GM12878 (cell line): ENCODE measurements at regions not wholly inside any gene's neighbourhood (a gene's known extent, or its start where the extent isn't known, plus 50 kb on each side); places are given as distances from the start of the nearest gene placed in this dataset.

ENCODE experiments used
- BCLAF1 ChIP-seq: fragments of 450-650 bp; IDR thresholded peaks from 2 replicates; pipeline ENCODE4 v1.6.1; 2017; ENCODE audit warnings: antibody characterized with exemption, mild to moderate bottlenecking, moderate library complexity
- CEBPZ ChIP-seq: fragments of 150-350 bp; IDR thresholded peaks from 2 replicates; pipeline ENCODE4 v1.6.1; 2016; ENCODE audit warnings: low read depth, low read length
- E2F4 ChIP-seq: IDR thresholded peaks from 2 replicates; pipeline ENCODE4 v1.6.1; 2012; ENCODE audit warnings: low read depth, low read length, improper control_type of control experiment
- GABPA ChIP-seq: IDR thresholded peaks from 2 replicates; pipeline ENCODE4 v1.6.1; 2014; ENCODE audit warnings: antibody characterized with exemption, low read depth, mild to moderate bottlenecking, inconsistent platforms
- KLF5 ChIP-seq: fragments of 450-650 bp; IDR thresholded peaks from 2 replicates; pipeline ENCODE4 v1.6.1; 2014; ENCODE audit warnings: mild to moderate bottlenecking; ENCODE audit not compliant: partially characterized antibody
- MEF2A ChIP-seq: IDR thresholded peaks from 2 replicates; pipeline ENCODE4 v1.6.1; 2011; ENCODE audit warnings: low read depth, mild to moderate bottlenecking, low read length, moderate library complexity; ENCODE audit not compliant: insufficient read depth
- PBX3 ChIP-seq: IDR thresholded peaks from 2 replicates; pipeline ENCODE4 v1.6.1; 2011; ENCODE audit warnings: mild to moderate bottlenecking, low read depth, low read length, moderate library complexity; ENCODE audit not compliant: insufficient replicate concordance
- POLR2A ChIP-seq: IDR thresholded peaks from 2 replicates; pipeline ENCODE4 v1.6.1; 2011; ENCODE audit warnings: low read depth, mild to moderate bottlenecking, low read length
- POLR2AphosphoS2 ChIP-seq: IDR thresholded peaks from 2 replicates; pipeline ENCODE4 v1.6.1; 2011; ENCODE audit warnings: low read depth, mild to moderate bottlenecking, low read length, improper control_type of control experiment, moderate library complexity
- SMAD1 ChIP-seq: fragments of 450-650 bp; IDR thresholded peaks from 2 replicates; pipeline ENCODE4 v1.6.1; 2018; ENCODE audit warnings: mild to moderate bottlenecking, low read depth; ENCODE audit not compliant: partially characterized antibody
- TCF12 ChIP-seq: IDR thresholded peaks from 2 replicates; pipeline ENCODE4 v1.6.1; 2011; ENCODE audit warnings: low read depth, mild to moderate bottlenecking, low read length
- TCF7 ChIP-seq: IDR thresholded peaks from 2 replicates; pipeline ENCODE4 v1.6.1; 2014; ENCODE audit warnings: antibody characterized with exemption, borderline replicate concordance
- USF1 ChIP-seq: IDR thresholded peaks from 2 replicates; pipeline ENCODE4 v1.6.1; 2011; ENCODE audit warnings: borderline replicate concordance, low read depth, mild to moderate bottlenecking, moderate library complexity, mixed read lengths, low read length; ENCODE audit not compliant: insufficient read depth; ENCODE audit errors: extremely low read length
- WRNIP1 ChIP-seq: IDR thresholded peaks from 2 replicates; pipeline ENCODE4 v1.6.1; 2011; ENCODE audit warnings: low read depth, low read length, improper control_type of control experiment, borderline replicate concordance
- ZBTB40 ChIP-seq: fragments of 450-650 bp; IDR thresholded peaks from 2 replicates; pipeline ENCODE4 v1.6.1; 2016; ENCODE audit warnings: mild to moderate bottlenecking, moderate library complexity, borderline replicate concordance
- ZNF207 ChIP-seq: fragments of 450-650 bp; IDR thresholded peaks from 2 replicates; pipeline ENCODE4 v1.6.1; 2014; ENCODE audit warnings: antibody characterized with exemption, mild to moderate bottlenecking, borderline replicate concordance

GRCh38 chr14:71554323-71554722 is 377.9 kb upstream of the RGS6 start (continued):
- TF ChIP-seq POLR2AphosphoS2: no peak
- no peak for TF ChIP-seq PBX3
- TF ChIP-seq WRNIP1: no peak
- no peak for TF ChIP-seq ZNF207
- no peak for TF ChIP-seq MEF2A
- no peak for TF ChIP-seq ZBTB40
- TF ChIP-seq POLR2A: no peak
- TF ChIP-seq CEBPZ: no peak
- TF ChIP-seq BCLAF1: no peak
- TF ChIP-seq E2F4: no peak
- TF ChIP-seq TCF12: 0 out of 2 replicates have a peak, but pooled peaks have one; percentile 43
- no peak for TF ChIP-seq KLF5
- no peak for TF ChIP-seq USF1
- no peak for TF ChIP-seq GABPA
- no peak for TF ChIP-seq TCF7
- TF ChIP-seq SMAD1: peak; percentile 50
